A172 (cell line): ENCODE measurements at regions not wholly inside any gene's neighbourhood (a gene's known extent, or its start where the extent isn't known, plus 50 kb on each side); places are given as distances from the start of the nearest gene placed in this dataset.
"Not testable (repeated sequence)": the region's sequence is repeated elsewhere in the genome, so short reads cannot be mapped to it uniquely, and the experiment has no call there.

ENCODE experiments used
- DNase-seq: peaks from one replicate; pipeline ENCODE4 v3.0.0-alpha.2; 2015; ENCODE audit warnings: low spot score

DNA sequence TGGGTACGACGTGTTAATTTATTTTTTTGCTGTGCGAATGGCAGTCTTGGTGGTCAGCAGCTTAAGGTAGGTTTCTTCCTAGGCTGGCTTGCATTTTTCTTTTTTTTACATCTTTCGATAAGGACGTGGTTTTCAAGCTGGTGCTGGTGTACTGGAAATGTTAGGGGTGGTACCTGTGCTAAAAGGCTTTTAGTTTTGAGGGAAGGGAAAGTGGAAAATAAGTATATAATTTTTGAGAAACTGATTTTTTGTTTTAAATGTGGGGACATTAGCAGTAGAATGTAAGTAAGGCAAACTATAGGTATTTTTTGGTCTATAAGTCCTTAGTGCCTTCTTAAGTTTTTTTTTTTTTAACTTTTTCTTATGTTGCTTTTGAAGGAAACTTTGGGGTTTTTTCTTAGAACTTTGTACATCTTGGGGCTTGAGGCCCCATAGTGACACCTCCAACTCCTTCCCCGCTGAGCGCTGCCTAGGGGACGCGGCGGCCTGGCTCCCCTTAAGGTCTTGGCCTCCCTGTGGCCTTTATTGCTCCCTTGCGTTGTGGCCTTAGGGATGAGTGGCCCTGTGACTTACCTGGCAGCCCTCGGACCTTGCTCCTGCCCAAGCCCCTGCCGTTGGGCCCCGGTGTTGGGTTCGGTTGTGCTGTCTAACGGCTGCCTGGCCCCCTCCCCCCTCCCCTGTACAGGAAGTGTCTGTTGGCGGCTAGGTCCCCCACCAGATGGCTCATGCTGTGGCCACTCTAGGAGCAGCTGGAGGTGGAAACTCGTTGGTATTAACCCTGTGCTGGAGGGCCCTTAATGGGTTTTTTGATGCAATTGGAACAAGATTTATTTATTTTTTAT lies 88.0 kb upstream of the RPRML start:
- DNase-seq: peak; percentile 91

DNA sequence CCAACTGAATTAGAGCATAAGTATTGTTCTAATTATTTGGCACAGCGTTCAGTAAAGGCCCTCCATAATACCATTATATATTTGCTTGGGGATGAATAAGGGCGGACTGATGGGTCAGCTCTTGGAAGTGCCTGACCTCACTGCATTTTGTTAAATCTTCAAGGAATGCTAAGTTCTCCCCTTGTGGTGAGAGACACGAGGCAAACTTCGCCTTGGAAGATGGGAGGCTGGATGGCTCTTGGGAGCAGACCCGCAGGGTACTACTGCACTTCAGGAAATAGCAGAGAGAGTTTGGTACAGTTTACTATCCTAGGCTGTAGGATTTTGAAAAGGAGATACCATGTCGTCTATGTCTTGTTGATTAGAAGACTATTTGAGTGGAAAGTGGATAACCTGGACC lies 87.0 kb upstream of the RPRML start:
- DNase-seq: no peak

DNA sequence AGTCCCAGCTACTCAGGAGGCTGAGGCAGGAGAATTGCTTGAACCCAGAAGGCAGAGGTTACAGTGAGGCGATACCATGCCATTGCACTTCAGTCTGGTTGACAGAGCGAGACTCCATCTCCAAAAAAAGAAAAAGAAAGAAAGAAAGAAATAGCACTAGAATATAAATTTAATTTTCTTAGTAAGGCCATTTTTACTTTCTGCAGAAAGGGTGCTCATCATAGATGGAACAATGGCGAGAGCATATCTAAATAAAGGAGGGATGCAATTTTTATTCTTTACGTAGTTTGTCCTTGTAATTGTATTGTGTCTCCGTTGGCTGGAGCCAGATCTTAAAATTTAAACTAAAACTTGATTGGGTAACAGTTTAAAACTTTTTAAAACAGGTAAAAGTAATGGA lies 85.6 kb upstream of the RPRML start:
- DNase-seq: no peak

DNA sequence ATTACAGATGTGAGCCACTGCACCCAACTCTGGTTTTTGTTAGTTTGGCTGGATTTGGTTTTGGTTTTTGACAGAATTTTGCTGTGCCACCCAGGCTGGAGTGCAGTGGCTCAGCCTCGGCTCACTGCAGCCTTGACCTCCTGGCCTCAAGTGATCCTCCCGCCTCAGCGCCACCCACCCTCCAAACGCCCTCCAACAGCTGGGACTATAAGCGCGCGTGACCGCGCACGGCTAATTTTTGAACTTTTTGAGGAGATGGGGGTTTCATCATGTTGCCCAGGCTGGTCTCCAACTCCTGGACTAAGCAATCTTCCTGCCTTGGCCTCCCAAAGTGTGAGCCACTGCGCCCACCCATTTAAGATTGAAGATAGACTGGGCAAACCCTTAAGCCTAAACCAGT lies 84.4 kb upstream of the RPRML start:
- DNase-seq: no peak

DNA sequence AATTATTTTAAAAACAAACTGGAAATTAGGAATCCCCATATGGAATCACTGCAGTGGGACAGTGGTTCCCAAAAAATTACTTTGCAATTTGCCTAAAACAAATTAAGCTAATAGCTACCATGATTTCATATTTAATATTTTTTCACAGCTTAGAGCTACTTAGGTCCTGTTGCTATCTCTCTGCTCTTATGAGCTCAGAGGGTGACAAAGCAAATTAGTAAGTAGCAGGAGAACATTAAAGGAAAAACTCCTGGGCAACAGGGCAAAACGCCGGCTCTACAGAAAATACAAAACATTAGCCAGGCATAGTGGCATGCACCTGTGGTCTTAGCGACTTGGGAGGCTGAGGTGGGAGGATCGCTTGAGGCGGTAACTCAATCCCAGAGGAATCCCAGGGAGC lies 83.8 kb upstream of the RPRML start:
- DNase-seq: not testable (repeated sequence)

DNA sequence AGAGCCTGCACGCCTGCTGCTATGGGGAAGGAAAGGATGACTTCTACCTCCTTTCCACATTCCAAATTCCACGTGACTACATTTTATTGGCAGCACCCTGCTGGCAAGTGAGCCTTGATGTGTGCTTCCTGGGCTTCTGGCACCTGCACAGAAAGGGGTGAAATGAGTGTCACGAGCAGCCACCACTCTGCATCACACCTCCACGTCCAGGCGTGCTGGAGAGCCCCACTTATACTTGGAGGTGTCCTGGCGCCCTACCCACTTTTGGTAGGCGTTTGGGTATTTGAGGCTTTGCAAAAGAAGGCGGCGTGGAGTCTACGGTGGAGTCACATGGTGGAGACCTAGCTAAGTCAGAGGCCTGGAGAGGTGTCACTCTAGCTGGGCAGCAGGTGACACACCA lies 81.0 kb upstream of the RPRML start:
- DNase-seq: not testable (repeated sequence)

DNA sequence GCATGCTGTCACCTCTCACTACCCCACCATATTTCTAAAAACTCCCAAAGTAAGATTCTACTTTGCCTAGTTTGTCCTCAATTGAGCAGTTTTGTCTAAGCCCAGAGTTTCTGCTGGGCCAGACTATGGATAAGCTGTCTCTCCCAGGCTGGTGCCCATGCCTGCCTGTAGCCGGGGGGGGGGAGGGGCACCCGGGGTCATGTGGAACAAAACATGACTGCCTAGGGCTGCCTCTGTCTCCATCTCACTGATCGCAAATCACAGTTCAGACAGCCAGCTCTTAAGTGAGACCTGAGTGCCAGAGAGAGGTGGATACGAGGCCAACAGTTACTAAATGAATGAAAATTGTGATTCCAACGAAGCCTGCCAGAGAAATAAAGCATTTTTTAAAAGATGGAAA lies 78.8 kb upstream of the RPRML start:
- DNase-seq: no peak

DNA sequence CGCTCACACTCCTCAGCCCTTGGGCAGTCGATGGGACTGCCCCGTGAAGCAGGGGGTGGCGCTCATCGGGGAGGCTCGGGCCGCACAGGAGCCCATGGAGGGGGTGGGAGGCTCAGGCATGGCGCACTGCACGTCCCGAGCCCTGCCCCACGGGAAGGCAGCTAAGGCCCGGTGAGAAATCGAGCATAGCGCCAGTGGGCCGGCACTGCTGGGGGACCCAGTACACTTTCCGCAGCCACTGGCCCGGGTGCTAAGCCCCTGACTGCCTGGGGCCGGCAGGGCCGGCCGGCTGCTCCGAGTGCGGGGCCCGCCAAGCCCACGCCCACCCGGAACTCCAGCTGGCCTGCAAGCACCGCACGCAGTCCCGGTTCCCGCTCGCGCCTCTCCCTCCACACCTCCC lies 78.2 kb upstream of the RPRML start:
- not testable (repeated sequence) for DNase-seq

DNA sequence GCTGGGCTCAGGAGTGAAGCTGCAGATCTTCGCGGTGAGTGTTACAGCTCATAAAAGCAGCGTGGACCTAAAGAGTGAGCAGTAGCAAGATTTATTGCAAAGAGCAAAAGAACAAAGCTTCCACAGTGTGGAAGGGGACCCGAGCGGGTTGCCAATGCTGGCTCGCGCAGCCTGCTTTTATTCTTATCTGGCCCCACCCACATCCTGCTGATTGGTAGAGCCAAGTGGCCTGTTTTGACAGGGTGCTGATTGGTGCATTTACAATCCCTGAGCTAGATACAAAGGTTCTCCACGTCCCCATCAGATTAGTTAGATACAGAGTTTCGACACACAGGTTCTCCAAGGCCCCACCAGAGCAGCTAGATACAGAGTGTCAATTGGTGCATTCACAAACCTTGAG lies 77.6 kb upstream of the RPRML start:
- not testable (repeated sequence) for DNase-seq
